ENCODE measurements at regions not wholly inside any gene's neighbourhood (a gene's known extent, or its start where the extent isn't known, plus 50 kb on each side); places are given as distances from the start of the nearest gene placed in this dataset.

GRCh38 chr1:34419663-34420136 is 243.0 kb downstream of the C1orf94 start:
- WGBS = 63% methylated on average over 5 of the region's 5 CpGs
- Histone ChIP-seq H3K27ac (ENCODE audit: low read depth in 1 of 2, low read length in 2 of 2) (no peak overlapping the region), H3K9me3 (ENCODE audit: control insufficient read depth in 4 of 4, low read length in 3 of 4) (no peaks in the 10 kb centered on the region), H3K36me3 (ENCODE audit: control insufficient read depth in 4 of 4, insufficient read depth in 3 of 4, low read depth in 1 of 4, low read length in 3 of 4) (no peaks in the 10 kb centered on the region), H3K4me1 (ENCODE audit: control insufficient read depth in 4 of 4, insufficient read depth in 4 of 4, low read length in 3 of 4) (no peaks in the 10 kb centered on the region), H3K4me3 (ENCODE audit: low read depth in 1 of 3, low read length in 3 of 3) (no peak overlapping the region), H3K27me3 (ENCODE audit: control insufficient read depth in 4 of 4, insufficient read depth in 4 of 4, low read length in 3 of 4) (no peaks in the 10 kb centered on the region), H3K9ac (ENCODE audit: low read depth in 1 of 2, low read length in 2 of 2) (no peak overlapping the region)
- TF ChIP-seq, protein P1, sequence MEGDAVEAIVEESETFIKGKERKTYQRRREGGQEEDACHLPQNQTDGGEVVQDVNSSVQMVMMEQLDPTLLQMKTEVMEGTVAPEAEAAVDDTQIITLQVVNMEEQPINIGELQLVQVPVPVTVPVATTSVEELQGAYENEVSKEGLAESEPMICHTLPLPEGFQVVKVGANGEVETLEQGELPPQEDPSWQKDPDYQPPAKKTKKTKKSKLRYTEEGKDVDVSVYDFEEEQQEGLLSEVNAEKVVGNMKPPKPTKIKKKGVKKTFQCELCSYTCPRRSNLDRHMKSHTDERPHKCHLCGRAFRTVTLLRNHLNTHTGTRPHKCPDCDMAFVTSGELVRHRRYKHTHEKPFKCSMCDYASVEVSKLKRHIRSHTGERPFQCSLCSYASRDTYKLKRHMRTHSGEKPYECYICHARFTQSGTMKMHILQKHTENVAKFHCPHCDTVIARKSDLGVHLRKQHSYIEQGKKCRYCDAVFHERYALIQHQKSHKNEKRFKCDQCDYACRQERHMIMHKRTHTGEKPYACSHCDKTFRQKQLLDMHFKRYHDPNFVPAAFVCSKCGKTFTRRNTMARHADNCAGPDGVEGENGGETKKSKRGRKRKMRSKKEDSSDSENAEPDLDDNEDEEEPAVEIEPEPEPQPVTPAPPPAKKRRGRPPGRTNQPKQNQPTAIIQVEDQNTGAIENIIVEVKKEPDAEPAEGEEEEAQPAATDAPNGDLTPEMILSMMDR (IDR thresholded peaks at IDR 0.05; ENCODE audit: low read depth, low read length, missing input control) = peak; percentile 3
- no peak for TF ChIP-seq YY1 (IDR thresholded peaks at IDR 0.05)
- TF ChIP-seq RAD21 (IDR thresholded peaks at IDR 0.05) = peak in 1 of 2 donors; percentile 5
- DNase-seq (ENCODE audit: low spot score) = no peak

GRCh38 chr1:34425046-34425445 is 248.3 kb downstream of the C1orf94 start:
- Histone ChIP-seq H3K4me3 (ENCODE audit: low read depth in 1 of 3, low read length in 3 of 3) (no peak overlapping the region), H3K36me3 (ENCODE audit: control insufficient read depth in 4 of 4, insufficient read depth in 3 of 4, low read depth in 1 of 4, low read length in 3 of 4) (no peaks in the 10 kb centered on the region), H3K27ac (ENCODE audit: low read depth in 1 of 2, low read length in 2 of 2) (no peak overlapping the region), H3K27me3 (ENCODE audit: control insufficient read depth in 4 of 4, insufficient read depth in 4 of 4, low read length in 3 of 4) (no peaks in the 10 kb centered on the region), H3K9ac (ENCODE audit: low read depth in 1 of 2, low read length in 2 of 2) (no peak overlapping the region), H3K9me3 (ENCODE audit: control insufficient read depth in 4 of 4, low read length in 3 of 4) (no peaks in the 10 kb centered on the region), H3K4me1 (ENCODE audit: control insufficient read depth in 4 of 4, insufficient read depth in 4 of 4, low read length in 3 of 4) (no peaks in the 10 kb centered on the region)
- DNase-seq (ENCODE audit: low spot score) = no peak
- WGBS = 76% methylated on average over 5 of the region's 5 CpGs
- TF ChIP-seq HNF4A (conservative IDR thresholded peaks at IDR 0.05) (no peak), FOXA2 (IDR thresholded peaks at IDR 0.05) (no peak), TAF1 (conservative IDR thresholded peaks at IDR 0.05) (no peak), GABPA (IDR thresholded peaks at IDR 0.05 in 1 of 2, conservative IDR thresholded peaks at IDR 0.05 in 1 of 2) (no peak), RXRA (IDR thresholded peaks at IDR 0.05) (no peak), FOXA1 (IDR thresholded peaks at IDR 0.05) (no peak), JUND (IDR thresholded peaks at IDR 0.05) (no peak), SP1 (IDR thresholded peaks at IDR 0.05) (no peak), EGR1 (IDR thresholded peaks at IDR 0.05; ENCODE audit: low read depth in 2 of 2) (no peak)
- TF ChIP-seq, protein P1 (IDR thresholded peaks at IDR 0.05; ENCODE audit: low read depth, low read length, missing input control) = no peak
- TF ChIP-seq, protein P2, sequence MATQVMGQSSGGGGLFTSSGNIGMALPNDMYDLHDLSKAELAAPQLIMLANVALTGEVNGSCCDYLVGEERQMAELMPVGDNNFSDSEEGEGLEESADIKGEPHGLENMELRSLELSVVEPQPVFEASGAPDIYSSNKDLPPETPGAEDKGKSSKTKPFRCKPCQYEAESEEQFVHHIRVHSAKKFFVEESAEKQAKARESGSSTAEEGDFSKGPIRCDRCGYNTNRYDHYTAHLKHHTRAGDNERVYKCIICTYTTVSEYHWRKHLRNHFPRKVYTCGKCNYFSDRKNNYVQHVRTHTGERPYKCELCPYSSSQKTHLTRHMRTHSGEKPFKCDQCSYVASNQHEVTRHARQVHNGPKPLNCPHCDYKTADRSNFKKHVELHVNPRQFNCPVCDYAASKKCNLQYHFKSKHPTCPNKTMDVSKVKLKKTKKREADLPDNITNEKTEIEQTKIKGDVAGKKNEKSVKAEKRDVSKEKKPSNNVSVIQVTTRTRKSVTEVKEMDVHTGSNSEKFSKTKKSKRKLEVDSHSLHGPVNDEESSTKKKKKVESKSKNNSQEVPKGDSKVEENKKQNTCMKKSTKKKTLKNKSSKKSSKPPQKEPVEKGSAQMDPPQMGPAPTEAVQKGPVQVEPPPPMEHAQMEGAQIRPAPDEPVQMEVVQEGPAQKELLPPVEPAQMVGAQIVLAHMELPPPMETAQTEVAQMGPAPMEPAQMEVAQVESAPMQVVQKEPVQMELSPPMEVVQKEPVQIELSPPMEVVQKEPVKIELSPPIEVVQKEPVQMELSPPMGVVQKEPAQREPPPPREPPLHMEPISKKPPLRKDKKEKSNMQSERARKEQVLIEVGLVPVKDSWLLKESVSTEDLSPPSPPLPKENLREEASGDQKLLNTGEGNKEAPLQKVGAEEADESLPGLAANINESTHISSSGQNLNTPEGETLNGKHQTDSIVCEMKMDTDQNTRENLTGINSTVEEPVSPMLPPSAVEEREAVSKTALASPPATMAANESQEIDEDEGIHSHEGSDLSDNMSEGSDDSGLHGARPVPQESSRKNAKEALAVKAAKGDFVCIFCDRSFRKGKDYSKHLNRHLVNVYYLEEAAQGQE (IDR thresholded peaks at IDR 0.05) = no peak

Measured in liver (tissue), 8 donors.